Loucy (cell line): ENCODE measurements at regions not wholly inside any gene's neighbourhood (a gene's known extent, or its start where the extent isn't known, plus 50 kb on each side); places are given as distances from the start of the nearest gene placed in this dataset.

ENCODE experiments used
- H2AFZ ChIP-seq: fragments of 200-600 bp; sonication (generic); 2 replicates; pipeline ENCODE4 v1.6.0; 2016; ENCODE audit warnings: antibody characterized with exemption, mild to moderate bottlenecking, low read length, moderate library complexity
- H3F3A ChIP-seq: fragments of 200-600 bp; 2 replicates; pipeline ENCODE4 v1.6.0; 2016; ENCODE audit warnings: antibody characterized with exemption, low read depth, mild to moderate bottlenecking
- H3K27me3 ChIP-seq: fragments of 200-600 bp; sonication (generic); 2 replicates; pipeline ENCODE4 v1.6.1; 2014; ENCODE audit warnings: low read length, mild to moderate bottlenecking; ENCODE audit not compliant: insufficient read depth, poor library complexity, severe bottlenecking
- H3K36me3 ChIP-seq: fragments of 200-600 bp; sonication (generic); 2 replicates; pipeline ENCODE4 v1.6.1; 2016; ENCODE audit warnings: low read length; ENCODE audit not compliant: insufficient read depth
- H3K4me1 ChIP-seq: fragments of 200-600 bp; sonication (generic); 2 replicates; pipeline ENCODE4 v1.5.1; 2014; ENCODE audit warnings: low read length, mild to moderate bottlenecking; ENCODE audit not compliant: insufficient read depth, poor library complexity, severe bottlenecking
- H3K4me2 ChIP-seq: fragments of 200-600 bp; sonication (generic); 2 replicates; pipeline ENCODE4 v1.6.0; 2014; ENCODE audit warnings: antibody characterized with exemption, low read length, low read depth, mild to moderate bottlenecking; ENCODE audit not compliant: poor library complexity, severe bottlenecking
- H3K4me3 ChIP-seq: fragments of 200-600 bp; sonication (generic); 2 replicates; pipeline ENCODE4 v1.5.1; 2014; ENCODE audit warnings: low read length, mild to moderate bottlenecking, mixed read lengths; ENCODE audit not compliant: poor library complexity, severe bottlenecking
- H3K79me2 ChIP-seq: fragments of 200-600 bp; sonication (generic); 2 replicates; pipeline ENCODE4 v1.6.1; 2014; ENCODE audit warnings: low read length; ENCODE audit not compliant: insufficient read depth
- H3K9ac ChIP-seq: fragments of 200-600 bp; sonication (generic); 2 replicates; pipeline ENCODE4 v1.6.0; 2014; ENCODE audit warnings: mild to moderate bottlenecking, low read depth, low read length, moderate library complexity; ENCODE audit not compliant: poor library complexity, severe bottlenecking
- H3K9me2 ChIP-seq: fragments of 200-600 bp; sonication (generic); replicated peaks from 2 replicates; pipeline ENCODE4 v1.6.1; 2016; ENCODE audit warnings: low read depth, low read length, mixed read lengths
- H3K9me3 ChIP-seq: fragments of 200-600 bp; sonication (generic); 2 replicates; pipeline ENCODE4 v1.6.1; 2014; ENCODE audit warnings: mild to moderate bottlenecking, antibody characterized with exemption, low read length, low read depth; ENCODE audit not compliant: insufficient read depth
- H4K20me1 ChIP-seq: fragments of 200-600 bp; sonication (generic); 2 replicates; pipeline ENCODE4 v1.6.0; 2014; ENCODE audit warnings: antibody characterized with exemption, low read length, mild to moderate bottlenecking; ENCODE audit not compliant: insufficient read depth, poor library complexity, severe bottlenecking
- EZH2phosphoT487 ChIP-seq: fragments of 200-600 bp; IDR thresholded peaks from 2 replicates; pipeline ENCODE4 v1.6.1; 2018; ENCODE audit warnings: antibody characterized with exemption, mild to moderate bottlenecking, moderate library complexity, borderline replicate concordance
- TF ChIP-seq, protein P1 (sequence below): fragments of 200-600 bp; sonication (generic); conservative IDR thresholded peaks from 2 replicates; pipeline ENCODE4 v1.5.1; 2014; ENCODE audit warnings: mild to moderate bottlenecking, antibody characterized with exemption, low read length

- H3K4me2 ChIP-seq: no peak overlapping the region
- no peaks in the 10 kb centered on the region for H3K4me1 ChIP-seq
These were observed 122.5 kb upstream of the GAP43 start for GRCh38 chr3:115500795-115501194.

GRCh38 chr3:115502128-115502527 lies 121.2 kb upstream of the GAP43 start:
- Histone ChIP-seq H3K9me3 (no peaks in the 10 kb centered on the region; the same call in 1 of the 2 replicates), H3K36me3 (no peaks in the 10 kb centered on the region), H3K79me2 (no peaks in the 10 kb centered on the region), H3F3A (no peaks in the 10 kb centered on the region), H3K4me1 (no peaks in the 10 kb centered on the region), H3K4me2 (no peak overlapping the region), H3K9me2 (no peaks in the 10 kb centered on the region), H4K20me1 (no peaks in the 10 kb centered on the region), H3K4me3 (no peak overlapping the region), H3K27me3 (no peaks in the 10 kb centered on the region), H3K9ac (no peak overlapping the region), H2AFZ (no peak overlapping the region)
- TF ChIP-seq EZH2phosphoT487: no peak
- TF ChIP-seq, protein P1, sequence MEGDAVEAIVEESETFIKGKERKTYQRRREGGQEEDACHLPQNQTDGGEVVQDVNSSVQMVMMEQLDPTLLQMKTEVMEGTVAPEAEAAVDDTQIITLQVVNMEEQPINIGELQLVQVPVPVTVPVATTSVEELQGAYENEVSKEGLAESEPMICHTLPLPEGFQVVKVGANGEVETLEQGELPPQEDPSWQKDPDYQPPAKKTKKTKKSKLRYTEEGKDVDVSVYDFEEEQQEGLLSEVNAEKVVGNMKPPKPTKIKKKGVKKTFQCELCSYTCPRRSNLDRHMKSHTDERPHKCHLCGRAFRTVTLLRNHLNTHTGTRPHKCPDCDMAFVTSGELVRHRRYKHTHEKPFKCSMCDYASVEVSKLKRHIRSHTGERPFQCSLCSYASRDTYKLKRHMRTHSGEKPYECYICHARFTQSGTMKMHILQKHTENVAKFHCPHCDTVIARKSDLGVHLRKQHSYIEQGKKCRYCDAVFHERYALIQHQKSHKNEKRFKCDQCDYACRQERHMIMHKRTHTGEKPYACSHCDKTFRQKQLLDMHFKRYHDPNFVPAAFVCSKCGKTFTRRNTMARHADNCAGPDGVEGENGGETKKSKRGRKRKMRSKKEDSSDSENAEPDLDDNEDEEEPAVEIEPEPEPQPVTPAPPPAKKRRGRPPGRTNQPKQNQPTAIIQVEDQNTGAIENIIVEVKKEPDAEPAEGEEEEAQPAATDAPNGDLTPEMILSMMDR: no peak

More at GRCh38 chr3:115500795-115501194, 122.5 kb upstream of the GAP43 start:
- Histone ChIP-seq H3K9ac (no peak overlapping the region), H3K4me3 (no peak overlapping the region), H3K36me3 (no peaks in the 10 kb centered on the region), H3K79me2 (no peaks in the 10 kb centered on the region), H3K27me3 (no peaks in the 10 kb centered on the region), H3K9me3 (no peaks in the 10 kb centered on the region; the same call in 1 of the 2 replicates), H2AFZ (no peak overlapping the region), H3F3A (no peaks in the 10 kb centered on the region), H3K9me2 (no peaks in the 10 kb centered on the region), H4K20me1 (no peaks in the 10 kb centered on the region)
- no peak for TF ChIP-seq EZH2phosphoT487
- TF ChIP-seq, protein P1: no peak

DNA sequence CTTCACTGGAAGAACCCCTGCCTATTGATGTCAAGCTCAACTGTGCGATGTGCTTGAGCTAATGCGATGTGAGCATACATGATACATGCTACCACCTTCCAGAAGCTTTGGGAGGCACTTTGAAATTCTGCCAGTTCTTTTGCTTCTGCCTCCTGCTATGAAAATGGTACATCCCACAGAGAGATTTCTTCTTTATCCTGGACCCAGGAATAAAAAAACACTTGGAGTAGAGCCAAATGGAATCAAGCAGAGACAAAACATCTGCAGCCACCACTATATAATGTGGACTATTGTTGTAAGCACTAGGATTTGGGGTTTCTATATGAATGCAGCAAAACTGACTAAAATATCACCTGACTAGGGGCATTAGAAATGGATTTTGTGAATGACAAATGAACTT lies 119.9 kb upstream of the GAP43 start:
- Histone ChIP-seq H3K4me2 (no peak overlapping the region), H3K36me3 (no peaks in the 10 kb centered on the region), H3K9ac (no peak overlapping the region), H3K9me3 (no peaks in the 10 kb centered on the region; the same call in 1 of the 2 replicates), H4K20me1 (no peaks in the 10 kb centered on the region), H3K4me3 (no peak overlapping the region), H2AFZ (no peak overlapping the region), H3K9me2 (no peaks in the 10 kb centered on the region), H3K4me1 (no peaks in the 10 kb centered on the region), H3F3A (no peaks in the 10 kb centered on the region), H3K79me2 (no peaks in the 10 kb centered on the region), H3K27me3 (no peaks in the 10 kb centered on the region)
- TF ChIP-seq, protein P1: no peak
- no peak for TF ChIP-seq EZH2phosphoT487
